Kidney epithelial cell (primary cell): ENCODE measurements at regions not wholly inside any gene's neighbourhood (a gene's known extent, or its start where the extent isn't known, plus 50 kb on each side); places are given as distances from the start of the nearest gene placed in this dataset.

Source experiments
- DNase-seq: peaks from one replicate; pipeline ENCODE4 v3.0.0-alpha.2; 2010; ENCODE audit warnings: low read depth
- H3K27me3 ChIP-seq: 2 replicates; pipeline ENCODE4 v1.6.0; 2011; ENCODE audit warnings: low read length; ENCODE audit not compliant: control insufficient read depth, insufficient read depth
- H3K36me3 ChIP-seq: 2 replicates; pipeline ENCODE4 v1.5.1; 2011; ENCODE audit warnings: low read length; ENCODE audit not compliant: control insufficient read depth, insufficient read depth
- H3K4me3 ChIP-seq: 2 replicates; pipeline ENCODE4 v1.5.1; 2011; ENCODE audit warnings: low read depth, mild to moderate bottlenecking, control low read depth, low read length
- TF ChIP-seq, protein P1 (sequence below): IDR thresholded peaks from 2 replicates; pipeline ENCODE4 v1.5.1; 2011; ENCODE audit warnings: mild to moderate bottlenecking, moderate library complexity, low read length, control low read depth, inconsistent platforms; ENCODE audit not compliant: insufficient read depth, poor library complexity, severe bottlenecking

- TF ChIP-seq, protein P1, sequence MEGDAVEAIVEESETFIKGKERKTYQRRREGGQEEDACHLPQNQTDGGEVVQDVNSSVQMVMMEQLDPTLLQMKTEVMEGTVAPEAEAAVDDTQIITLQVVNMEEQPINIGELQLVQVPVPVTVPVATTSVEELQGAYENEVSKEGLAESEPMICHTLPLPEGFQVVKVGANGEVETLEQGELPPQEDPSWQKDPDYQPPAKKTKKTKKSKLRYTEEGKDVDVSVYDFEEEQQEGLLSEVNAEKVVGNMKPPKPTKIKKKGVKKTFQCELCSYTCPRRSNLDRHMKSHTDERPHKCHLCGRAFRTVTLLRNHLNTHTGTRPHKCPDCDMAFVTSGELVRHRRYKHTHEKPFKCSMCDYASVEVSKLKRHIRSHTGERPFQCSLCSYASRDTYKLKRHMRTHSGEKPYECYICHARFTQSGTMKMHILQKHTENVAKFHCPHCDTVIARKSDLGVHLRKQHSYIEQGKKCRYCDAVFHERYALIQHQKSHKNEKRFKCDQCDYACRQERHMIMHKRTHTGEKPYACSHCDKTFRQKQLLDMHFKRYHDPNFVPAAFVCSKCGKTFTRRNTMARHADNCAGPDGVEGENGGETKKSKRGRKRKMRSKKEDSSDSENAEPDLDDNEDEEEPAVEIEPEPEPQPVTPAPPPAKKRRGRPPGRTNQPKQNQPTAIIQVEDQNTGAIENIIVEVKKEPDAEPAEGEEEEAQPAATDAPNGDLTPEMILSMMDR = no peak
- no peak overlapping the region for H3K4me3 ChIP-seq
- no peaks in the 10 kb centered on the region for H3K36me3 ChIP-seq
- DNase-seq = no peak
- no peaks in the 10 kb centered on the region for H3K27me3 ChIP-seq
These were observed 1039.4 kb upstream of the B3GALT2 start for GRCh38 chr1:194225821-194226220.

DNA sequence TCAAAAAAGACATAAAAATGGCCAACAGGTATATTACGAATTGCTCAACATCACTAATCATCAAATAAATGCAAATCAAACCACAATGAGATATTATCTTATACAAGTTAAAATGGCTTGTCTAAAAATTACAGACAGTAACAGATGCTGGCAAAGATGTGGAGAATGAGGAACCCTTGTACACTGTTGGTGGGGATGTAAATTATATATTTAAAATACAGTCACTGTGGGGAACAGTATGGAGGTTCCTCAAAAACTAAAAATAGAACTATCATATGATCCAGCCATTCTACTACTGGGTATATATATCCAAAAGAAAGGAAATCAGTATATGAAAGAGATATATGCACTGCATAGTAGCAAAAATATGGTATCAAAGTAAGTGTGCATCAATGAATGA lies 1037.2 kb upstream of the B3GALT2 start:
- H3K4me3 ChIP-seq = no peak overlapping the region
- no peaks in the 10 kb centered on the region for H3K27me3 ChIP-seq
- DNase-seq = no peak
- no peaks in the 10 kb centered on the region for H3K36me3 ChIP-seq
- TF ChIP-seq, protein P1 = no peak

DNA sequence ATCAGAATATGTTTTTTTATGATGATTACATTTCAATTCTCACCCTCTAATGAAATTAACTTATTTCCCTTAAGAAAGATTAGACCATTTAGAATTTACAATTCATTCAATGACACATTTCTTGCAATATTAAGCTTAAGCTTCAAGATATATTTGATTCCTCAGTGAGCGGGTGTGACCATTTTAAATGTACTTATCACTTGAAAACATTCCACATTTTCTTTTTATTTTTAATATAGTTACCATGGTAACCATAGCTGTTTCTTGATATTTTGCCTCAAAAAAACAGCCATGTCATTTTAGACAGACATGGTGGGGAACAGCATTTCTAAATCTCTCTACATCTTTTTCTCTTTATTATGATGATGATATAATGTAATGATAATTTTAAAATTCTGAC lies 1029.0 kb upstream of the B3GALT2 start:
- Histone ChIP-seq H3K27me3 (no peaks in the 10 kb centered on the region), H3K36me3 (no peaks in the 10 kb centered on the region), H3K4me3 (no peak overlapping the region)
- TF ChIP-seq, protein P1 = no peak
- DNase-seq = no peak

DNA sequence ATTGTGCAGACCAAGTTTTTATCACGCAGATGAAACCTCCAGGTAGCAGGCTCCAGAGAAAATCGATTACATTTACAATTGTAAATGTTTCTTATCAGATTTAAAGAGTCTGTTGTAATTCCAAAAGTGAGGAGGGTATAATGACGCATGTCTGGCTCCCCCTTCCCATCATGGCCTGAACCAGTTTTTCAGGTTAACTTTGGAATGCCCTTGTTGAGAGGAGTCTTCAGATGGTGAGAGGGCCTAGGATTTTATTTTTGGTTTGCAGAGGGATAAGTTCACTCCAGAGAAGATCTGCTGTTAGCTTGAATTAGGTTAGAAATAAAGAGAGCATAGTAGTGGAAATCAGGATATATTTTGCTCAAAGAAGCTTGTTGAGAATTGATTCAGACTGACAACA lies 1028.3 kb upstream of the B3GALT2 start:
- Histone ChIP-seq H3K27me3 (no peaks in the 10 kb centered on the region), H3K4me3 (no peak overlapping the region), H3K36me3 (no peaks in the 10 kb centered on the region)
- TF ChIP-seq, protein P1 = no peak
- DNase-seq = no peak

- H3K36me3 ChIP-seq = no peaks in the 10 kb centered on the region
- H3K27me3 ChIP-seq = no peaks in the 10 kb centered on the region
- no peak for DNase-seq
- H3K4me3 ChIP-seq = no peak overlapping the region
- TF ChIP-seq, protein P1 = no peak
These were observed 1023.5 kb upstream of the B3GALT2 start for GRCh38 chr1:194209920-194210319.

- TF ChIP-seq, protein P1 = no peak
- no peak for DNase-seq
- H3K27me3 ChIP-seq = no peaks in the 10 kb centered on the region
- no peak overlapping the region for H3K4me3 ChIP-seq
- no peaks in the 10 kb centered on the region for H3K36me3 ChIP-seq
These were observed 1022.3 kb upstream of the B3GALT2 start for GRCh38 chr1:194208674-194209073.
